GM23248 (cell line): ENCODE measurements at regions not wholly inside any gene's neighbourhood (a gene's known extent, or its start where the extent isn't known, plus 50 kb on each side); places are given as distances from the start of the nearest gene placed in this dataset.

Experiments used
- DNase-seq: peaks from one replicate; pipeline ENCODE4 v3.0.0-alpha.2; 2015
- H2AFZ ChIP-seq: fragments of 200-600 bp; sonication (generic); 2 replicates; pipeline ENCODE4 v1.6.1; 2016; ENCODE audit warnings: antibody characterized with exemption
- H3F3A ChIP-seq: fragments of 200-600 bp; sonication (generic); 2 replicates; pipeline ENCODE4 v1.6.1; 2016; ENCODE audit warnings: mild to moderate bottlenecking, antibody characterized with exemption, mixed run types; ENCODE audit not compliant: insufficient read depth
- H3K27ac ChIP-seq: fragments of 200-600 bp; sonication (generic); 2 replicates; pipeline ENCODE4 v1.5.1; 2016; ENCODE audit warnings: mild to moderate bottlenecking
- H3K27me3 ChIP-seq: fragments of 200-600 bp; sonication (generic); replicated peaks from 2 replicates; pipeline ENCODE4 v1.6.1; 2016; ENCODE audit warnings: mild to moderate bottlenecking; ENCODE audit not compliant: insufficient read depth
- H3K36me3 ChIP-seq: fragments of 200-600 bp; sonication (generic); 2 replicates; pipeline ENCODE4 v1.6.1; 2016; ENCODE audit warnings: low read depth, mild to moderate bottlenecking
- H3K4me1 ChIP-seq: fragments of 200-600 bp; sonication (generic); 2 replicates; pipeline ENCODE4 v1.6.1; 2016; ENCODE audit warnings: mild to moderate bottlenecking; ENCODE audit not compliant: insufficient read depth
- H3K4me2 ChIP-seq: fragments of 200-600 bp; sonication (generic); one replicate; pipeline ENCODE4 v1.6.1; 2016; ENCODE audit warnings: mild to moderate bottlenecking; ENCODE audit not compliant: unreplicated experiment
- H3K4me3 ChIP-seq: fragments of 200-600 bp; sonication (generic); 2 replicates; pipeline ENCODE4 v1.5.1; 2016; ENCODE audit warnings: mild to moderate bottlenecking
- H3K79me2 ChIP-seq: fragments of 200-600 bp; sonication (generic); 2 replicates; pipeline ENCODE4 v1.6.1; 2016; ENCODE audit warnings: mild to moderate bottlenecking; ENCODE audit not compliant: insufficient read depth
- H3K9ac ChIP-seq: fragments of 200-600 bp; sonication (generic); 2 replicates; pipeline ENCODE4 v1.6.1; 2016; ENCODE audit warnings: mild to moderate bottlenecking
- H3K9me2 ChIP-seq: fragments of 200-600 bp; sonication (generic); 2 replicates; pipeline ENCODE4 v1.6.1; 2016; ENCODE audit warnings: mixed run types, mild to moderate bottlenecking, moderate library complexity; ENCODE audit not compliant: insufficient read depth
- H3K9me3 ChIP-seq: fragments of 200-600 bp; sonication (generic); one replicate; pipeline ENCODE4 v1.6.1; 2017; ENCODE audit warnings: low read depth
- H4K20me1 ChIP-seq: fragments of 200-600 bp; sonication (generic); 2 replicates; pipeline ENCODE4 v1.6.0; 2016; ENCODE audit not compliant: insufficient read depth
- EZH2 ChIP-seq: fragments of 200-600 bp; sonication (generic); IDR thresholded peaks from 2 replicates; pipeline ENCODE4 v1.6.1; 2018; ENCODE audit warnings: antibody characterized with exemption, mild to moderate bottlenecking; ENCODE audit not compliant: insufficient read depth, poor library complexity, severe bottlenecking
- EZH2phosphoT487 ChIP-seq: fragments of 200-600 bp; sonication (generic); IDR thresholded peaks from 2 replicates; pipeline ENCODE4 v1.6.1; 2018; ENCODE audit warnings: antibody characterized with exemption, moderate library complexity, mild to moderate bottlenecking, low read depth; ENCODE audit not compliant: insufficient read depth
- WGBS, 2 experiments: methylation state at CpG; one replicate each; pipeline ENCODE4 v1.1.6; 2015 to 2017; ENCODE audit warnings: low lambda C conversion rate in 2 of 2, low coverage in 1 of 2; ENCODE audit errors: missing lambda C conversion rate in 2 of 2; 5-methylcytosine and 5-hydroxymethylcytosine counted together
- in situ Hi-C: fragments of 300-500 bp; cut with MboI; formaldehyde crosslinking; loops from 2 replicates; pipeline ENCODE4 v1.15.0; 2020

DNA sequence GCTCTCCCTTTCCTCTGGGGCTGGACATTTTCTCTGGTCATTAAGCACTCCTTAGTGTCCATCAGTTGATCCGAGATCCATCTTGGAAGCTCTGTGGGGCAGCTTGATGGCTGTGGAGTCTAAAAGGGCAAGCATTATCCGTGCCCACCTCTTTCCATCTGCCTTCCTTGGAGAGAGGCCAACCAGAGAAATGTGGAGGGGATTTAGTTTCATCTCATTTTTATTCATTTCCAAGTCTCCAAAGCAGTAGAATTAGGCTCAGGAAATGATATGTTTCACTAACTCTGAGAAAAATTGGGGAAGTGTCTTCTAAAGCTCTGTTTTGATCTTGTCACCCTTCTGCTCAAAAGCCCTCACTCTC, 95.9 kb upstream of the KLHL25 start:
- WGBS, 2 experiments, result 6 to 11% methylated on average over 2 of the region's 2 CpGs
- Histone ChIP-seq H3K27me3 (peaks cover 8% of the 10 kb centered on the region), H3K4me3 (no peak overlapping the region), H3K79me2 (no peaks in the 10 kb centered on the region), H3K36me3 (no peaks in the 10 kb centered on the region), H3K9me2 (no peaks in the 10 kb centered on the region), H3K9me3 (no peaks in the 10 kb centered on the region), H3F3A (no peaks in the 10 kb centered on the region), H3K4me2 (no peak overlapping the region), H4K20me1 (no peaks in the 10 kb centered on the region), H3K4me1 (no peaks in the 10 kb centered on the region), H3K9ac (no peak overlapping the region), H3K27ac (no peak overlapping the region), H2AFZ (no peak overlapping the region)
- DNase-seq, result no peak
- TF ChIP-seq EZH2 (no peak), EZH2phosphoT487 (no peak)
- in situ Hi-C loops, result no loop called here

DNA sequence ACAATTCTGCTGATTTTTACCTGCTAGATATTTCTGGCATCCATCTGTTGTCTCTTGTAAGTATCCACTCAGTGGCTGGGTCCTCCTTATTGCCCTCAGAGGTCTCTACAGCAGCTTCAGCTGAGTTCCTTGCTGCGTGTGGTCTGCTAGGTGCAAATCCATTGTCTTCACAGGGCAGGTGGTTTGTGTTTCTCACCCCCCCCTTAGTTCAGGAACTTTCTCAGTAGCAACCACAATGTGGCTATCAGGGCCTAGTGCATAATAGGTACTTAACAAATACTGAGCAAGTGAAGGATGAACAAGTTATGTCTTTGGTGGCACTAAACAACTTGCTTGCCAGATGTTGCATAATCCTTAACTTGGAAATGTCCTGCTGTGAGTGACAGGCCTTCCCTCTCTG, 96.7 kb upstream of the KLHL25 start:
- Histone ChIP-seq H3K9ac (no peak overlapping the region), H3K36me3 (no peaks in the 10 kb centered on the region), H2AFZ (no peak overlapping the region), H3K27me3 (peaks cover 8% of the 10 kb centered on the region; the same call in 1 of the 2 replicates), H3K9me2 (no peaks in the 10 kb centered on the region), H3K4me1 (no peaks in the 10 kb centered on the region), H3F3A (no peaks in the 10 kb centered on the region), H3K27ac (no peak overlapping the region), H3K79me2 (no peaks in the 10 kb centered on the region), H3K9me3 (no peaks in the 10 kb centered on the region), H3K4me3 (no peak overlapping the region), H4K20me1 (no peaks in the 10 kb centered on the region), H3K4me2 (no peak overlapping the region)
- no peak for TF ChIP-seq EZH2phosphoT487
- no peak for TF ChIP-seq EZH2
- WGBS, 2 experiments, result 5 to 8% methylated on average over 1 of the region's 1 CpG
- in situ Hi-C loops, result no loop called here
- no peak for DNase-seq

DNA sequence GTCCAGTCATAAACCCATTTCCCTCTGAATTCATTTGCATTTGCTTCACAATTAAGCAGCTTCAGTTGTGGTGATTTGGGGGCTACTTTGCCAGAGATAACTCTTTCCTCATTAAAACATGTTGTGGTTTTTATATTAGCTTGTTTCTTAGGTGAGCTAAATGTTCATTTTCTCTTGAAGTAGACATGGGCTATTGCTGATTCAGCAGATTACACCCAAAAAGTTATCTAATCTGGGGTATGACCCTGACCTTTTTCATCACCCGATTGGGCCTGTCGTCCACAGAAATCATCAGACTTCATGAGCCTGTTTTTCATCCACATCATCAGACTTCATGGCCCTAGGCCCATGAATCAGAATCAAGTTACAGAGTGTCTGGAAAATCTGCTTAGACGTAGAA, 97.5 kb upstream of the KLHL25 start:
- no peak for TF ChIP-seq EZH2
- TF ChIP-seq EZH2phosphoT487, result no peak
- no peak overlapping the region for H3K27ac ChIP-seq
- in situ Hi-C loops, result no loop called here
- H3F3A ChIP-seq, result no peaks in the 10 kb centered on the region
- H3K9me3 ChIP-seq, result no peaks in the 10 kb centered on the region
- no peaks in the 10 kb centered on the region for H3K36me3 ChIP-seq
- H2AFZ ChIP-seq, result no peak overlapping the region
- whole genome bisulfite sequencing, 2 experiments, result 18 to 21% methylated on average over 3 of the region's 3 CpGs
- no peaks in the 10 kb centered on the region for H3K79me2 ChIP-seq
- H4K20me1 ChIP-seq, result no peaks in the 10 kb centered on the region
- H3K4me1 ChIP-seq, result no peaks in the 10 kb centered on the region
- no peak overlapping the region for H3K9ac ChIP-seq
- H3K27me3 ChIP-seq, result 0 out of 2 replicates have a peak, but pooled peaks cover 1% of the 10 kb centered on the region
- no peak overlapping the region for H3K4me3 ChIP-seq
- H3K4me2 ChIP-seq, result no peak overlapping the region
- no peak for DNase-seq
- no peaks in the 10 kb centered on the region for H3K9me2 ChIP-seq

DNA sequence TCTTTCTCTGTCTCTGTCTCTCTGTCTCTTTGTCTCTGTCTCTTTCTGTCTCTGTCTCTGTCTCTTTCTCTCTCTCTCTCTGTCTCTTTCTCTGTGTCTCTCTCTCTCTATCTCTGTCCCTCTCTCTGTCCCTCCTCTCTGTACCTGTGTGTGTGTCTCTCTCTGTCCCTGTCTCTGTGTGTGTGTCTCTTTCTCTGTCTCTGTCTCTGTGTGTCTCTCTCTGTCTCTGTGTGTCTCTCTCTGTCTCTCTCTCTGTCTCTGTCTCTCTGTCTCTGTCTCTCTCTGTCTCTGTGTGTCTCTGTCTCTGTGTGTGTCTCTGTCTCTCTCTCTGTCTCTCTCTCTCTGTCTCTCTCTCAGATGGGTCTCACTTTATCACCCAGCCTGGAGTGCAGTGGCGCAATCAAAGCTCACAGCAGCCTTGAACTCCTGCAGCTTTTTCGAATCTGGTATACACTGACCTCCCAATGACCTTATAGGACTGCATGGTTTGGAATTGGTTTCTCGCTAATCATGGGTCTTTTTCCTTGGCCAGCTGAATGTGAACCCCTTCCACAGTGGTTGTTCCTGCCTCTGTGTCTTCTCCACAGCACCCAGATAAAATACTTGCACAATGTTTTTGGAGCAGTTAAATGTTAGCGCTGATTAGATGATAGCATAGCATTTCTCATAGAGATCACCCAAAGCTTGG, 102.6 kb upstream of the KLHL25 start:
- Histone ChIP-seq H3K27me3 (no peaks in the 10 kb centered on the region), H2AFZ (no peak overlapping the region), H4K20me1 (no peaks in the 10 kb centered on the region), H3K36me3 (no peaks in the 10 kb centered on the region), H3K9ac (no peak overlapping the region), H3F3A (no peaks in the 10 kb centered on the region), H3K27ac (no peak overlapping the region), H3K79me2 (no peaks in the 10 kb centered on the region), H3K4me3 (no peak overlapping the region), H3K4me1 (no peaks in the 10 kb centered on the region), H3K4me2 (no peak overlapping the region), H3K9me2 (no peaks in the 10 kb centered on the region), H3K9me3 (no peaks in the 10 kb centered on the region)
- WGBS, 2 experiments, result 56 to 65% methylated on average over 4 of the region's 4 CpGs
- DNase-seq, result no peak
- no peak for TF ChIP-seq EZH2phosphoT487
- TF ChIP-seq EZH2, result no peak
- in situ Hi-C loops, result no loop called here
